Stimulated activated CD8-positive, alpha-beta memory T cell treated with anti-CD3 and anti-CD28 coated beads, Interleukin-15, amount 100 ng/mL, for 24 hours (primary cell): ENCODE measurements at regions not wholly inside any gene's neighbourhood (a gene's known extent, or its start where the extent isn't known, plus 50 kb on each side); places are given as distances from the start of the nearest gene placed in this dataset.

Experiments used
- DNase-seq: peaks from one replicate; pipeline ENCODE4 v3.0.0-alpha.2; 2020; ENCODE audit warnings: low read depth

- DNase-seq = no peak
Observed at GRCh38 chr21:25139414-25139813, 467.9 kb downstream of the MRPL39 start.

GRCh38 chr21:25133939-25134338 lies 473.3 kb downstream of the MRPL39 start:
- DNase-seq = no peak

- no peak for DNase-seq
Observed at GRCh38 chr21:25127811-25128210, 479.5 kb downstream of the MRPL39 start.

- no peak for DNase-seq
Observed at GRCh38 chr21:25127007-25127406, 480.3 kb downstream of the MRPL39 start.

- no peak for DNase-seq
Observed at GRCh38 chr21:25126564-25126963, 480.7 kb downstream of the MRPL39 start.

- DNase-seq = no peak
Observed at GRCh38 chr21:25118648-25119047, 488.6 kb downstream of the MRPL39 start.

- no peak for DNase-seq
Observed at GRCh38 chr21:25115021-25115420, 492.3 kb downstream of the MRPL39 start.

- no peak for DNase-seq
Observed at GRCh38 chr21:25107708-25108107, 499.6 kb downstream of the MRPL39 start.

GRCh38 chr21:25103500-25104207 lies 503.6 kb downstream of the MRPL39 start:
- no peak for DNase-seq

GRCh38 chr21:25097648-25098047 lies 509.6 kb downstream of the MRPL39 start:
- DNase-seq = no peak

GRCh38 chr21:25094695-25095094 lies 512.6 kb downstream of the MRPL39 start:
- no peak for DNase-seq

GRCh38 chr21:25092441-25093011 lies 514.8 kb downstream of the MRPL39 start:
- no peak for DNase-seq

- no peak for DNase-seq
Observed at GRCh38 chr21:25081096-25081495, 526.2 kb downstream of the MRPL39 start.

- no peak for DNase-seq
Observed at GRCh38 chr21:25080661-25081060, 526.6 kb downstream of the MRPL39 start.

GRCh38 chr21:25080141-25080540 lies 527.1 kb downstream of the MRPL39 start:
- no peak for DNase-seq

- no peak for DNase-seq
Observed at GRCh38 chr21:25079053-25079452, 528.2 kb downstream of the MRPL39 start.

- no peak for DNase-seq
Observed at GRCh38 chr21:25062061-25062460, 545.2 kb downstream of the MRPL39 start.

- DNase-seq = no peak
Observed at GRCh38 chr21:25054689-25055088, 552.6 kb downstream of the MRPL39 start.

- DNase-seq = no peak
Observed at GRCh38 chr21:25039461-25040380, 567.6 kb downstream of the MRPL39 start.

GRCh38 chr21:25036775-25037174 lies 570.5 kb downstream of the MRPL39 start:
- no peak for DNase-seq

GRCh38 chr21:25031750-25032149 lies 575.5 kb downstream of the MRPL39 start:
- no peak for DNase-seq

- no peak for DNase-seq
Observed at GRCh38 chr21:25029580-25029979, 577.7 kb downstream of the MRPL39 start.

- DNase-seq = no peak
Observed at GRCh38 chr21:25025596-25025995, 581.7 kb downstream of the MRPL39 start.
